ENCODE measurements at regions not wholly inside any gene's neighbourhood (a gene's known extent, or its start where the extent isn't known, plus 50 kb on each side); places are given as distances from the start of the nearest gene placed in this dataset.

- TF ChIP-seq USF2 (IDR thresholded peaks at IDR 0.05; ENCODE audit: low read length) (no peak), POLR2A (IDR thresholded peaks at IDR 0.05; ENCODE audit: control extremely low read depth in 1 of 2, low read depth in 2 of 2, low read length in 2 of 2) (no peak), CHD2 (IDR thresholded peaks at IDR 0.05; ENCODE audit: low read length) (no peak), ATF3 (IDR thresholded peaks at IDR 0.05; ENCODE audit: insufficient read depth, low read depth, low read length) (no peak), KDM4A (IDR thresholded peaks at IDR 0.05; ENCODE audit: low read depth, low read length, severe bottlenecking) (no peak), KDM1A (IDR thresholded peaks at IDR 0.05; ENCODE audit: borderline replicate concordance, low read length) (no peak), MAX (IDR thresholded peaks at IDR 0.05) (no peak), CTBP2 (IDR thresholded peaks at IDR 0.05; ENCODE audit: borderline replicate concordance, insufficient read depth, insufficient read length, low read length) (no peak), SIRT6 (IDR thresholded peaks at IDR 0.05; ENCODE audit: low read length) (no peak), BRCA1 (IDR thresholded peaks at IDR 0.05; ENCODE audit: low read depth, low read length) (no peak), GTF2F1 (IDR thresholded peaks at IDR 0.05; ENCODE audit: borderline replicate concordance, low read depth, low read length) (no peak), SIN3A (conservative IDR thresholded peaks at IDR 0.05 in 1 of 2, IDR thresholded peaks at IDR 0.05 in 1 of 2; ENCODE audit: low read depth in 1 of 2, low read length in 2 of 2) (no peak), CTCF (IDR thresholded peaks at IDR 0.05; ENCODE audit: control extremely low read depth in 1 of 3, insufficient read depth in 1 of 3, low read depth in 1 of 3, low read length in 3 of 3) (no peak)
These were observed 709.4 kb downstream of the MRPL39 start for GRCh38 chr21:24897883-24898282.
